GM21723 (cell line): ENCODE measurements at regions not wholly inside any gene's neighbourhood (a gene's known extent, or its start where the extent isn't known, plus 50 kb on each side); places are given as distances from the start of the nearest gene placed in this dataset.

ENCODE experiments used
- ATAC-seq: cut with Tn5 transposase; IDR thresholded peaks from one replicate; pipeline ENCODE4 v1.9.1; 2021; ENCODE audit warnings: mild to moderate bottlenecking, moderate library complexity; ENCODE audit not compliant: unreplicated experiment

GRCh38 chr13:104357174-104357573, 1291.0 kb upstream of the SLC10A2 start:
- ATAC-seq: no peak

GRCh38 chr13:104355041-104355670, 1288.9 kb upstream of the SLC10A2 start:
- no peak for ATAC-seq

GRCh38 chr13:104327211-104327610, 1261.0 kb upstream of the SLC10A2 start:
- no peak for ATAC-seq

GRCh38 chr13:104326523-104326922, 1260.3 kb upstream of the SLC10A2 start:
- ATAC-seq: no peak

GRCh38 chr13:104321756-104322155, 1255.5 kb upstream of the SLC10A2 start:
- no peak for ATAC-seq

GRCh38 chr13:104320446-104320845, 1254.2 kb upstream of the SLC10A2 start:
- ATAC-seq: no peak

GRCh38 chr13:104318121-104318520, 1251.9 kb upstream of the SLC10A2 start:
- ATAC-seq: no peak

- ATAC-seq: no peak
Observed at GRCh38 chr13:104315606-104316005, 1249.4 kb upstream of the SLC10A2 start.

- ATAC-seq: no peak
Observed at GRCh38 chr13:104314926-104315535, 1248.8 kb upstream of the SLC10A2 start.

GRCh38 chr13:104314321-104314720, 1248.1 kb upstream of the SLC10A2 start:
- no peak for ATAC-seq

GRCh38 chr13:104310861-104311260, 1244.6 kb upstream of the SLC10A2 start:
- ATAC-seq: no peak

- no peak for ATAC-seq
Observed at GRCh38 chr13:104309431-104309830, 1243.2 kb upstream of the SLC10A2 start.

GRCh38 chr13:104301171-104301975, 1235.2 kb upstream of the SLC10A2 start:
- ATAC-seq: no peak

- no peak for ATAC-seq
Observed at GRCh38 chr13:104297075-104297474, 1230.9 kb upstream of the SLC10A2 start.

- no peak for ATAC-seq
Observed at GRCh38 chr13:104296286-104296685, 1230.1 kb upstream of the SLC10A2 start.

GRCh38 chr13:104295537-104295936, 1229.3 kb upstream of the SLC10A2 start:
- no peak for ATAC-seq

GRCh38 chr13:104289400-104289799, 1223.2 kb upstream of the SLC10A2 start:
- no peak for ATAC-seq

GRCh38 chr13:104288496-104288895, 1222.3 kb upstream of the SLC10A2 start:
- no peak for ATAC-seq

GRCh38 chr13:104286566-104287290, 1220.5 kb upstream of the SLC10A2 start:
- ATAC-seq: no peak

- ATAC-seq: no peak
Observed at GRCh38 chr13:104281910-104282309, 1215.7 kb upstream of the SLC10A2 start.

GRCh38 chr13:104270731-104271130, 1204.5 kb upstream of the SLC10A2 start:
- ATAC-seq: no peak
